PC-9 (cell line): ENCODE measurements at regions not wholly inside any gene's neighbourhood (a gene's known extent, or its start where the extent isn't known, plus 50 kb on each side); places are given as distances from the start of the nearest gene placed in this dataset.

ENCODE experiments used
- CTCF ChIP-seq: fragments of 200-600 bp; sonication (generic); conservative IDR thresholded peaks from 2 replicates; pipeline ENCODE4 v1.6.1; 2017; ENCODE audit warnings: mixed run types, antibody characterized with exemption, mild to moderate bottlenecking, moderate library complexity
- EZH2 ChIP-seq: fragments of 200-600 bp; sonication (generic); IDR thresholded peaks from 2 replicates; pipeline ENCODE4 v1.8.0; 2017; ENCODE audit warnings: antibody characterized with exemption, low read depth

- no peak for TF ChIP-seq CTCF
- no peak for TF ChIP-seq EZH2
These were observed 119.2 kb upstream of the STK17B start for GRCh38 chr2:196290569-196290968.
